ENCODE measurements at regions not wholly inside any gene's neighbourhood (a gene's known extent, or its start where the extent isn't known, plus 50 kb on each side); places are given as distances from the start of the nearest gene placed in this dataset.

DNA sequence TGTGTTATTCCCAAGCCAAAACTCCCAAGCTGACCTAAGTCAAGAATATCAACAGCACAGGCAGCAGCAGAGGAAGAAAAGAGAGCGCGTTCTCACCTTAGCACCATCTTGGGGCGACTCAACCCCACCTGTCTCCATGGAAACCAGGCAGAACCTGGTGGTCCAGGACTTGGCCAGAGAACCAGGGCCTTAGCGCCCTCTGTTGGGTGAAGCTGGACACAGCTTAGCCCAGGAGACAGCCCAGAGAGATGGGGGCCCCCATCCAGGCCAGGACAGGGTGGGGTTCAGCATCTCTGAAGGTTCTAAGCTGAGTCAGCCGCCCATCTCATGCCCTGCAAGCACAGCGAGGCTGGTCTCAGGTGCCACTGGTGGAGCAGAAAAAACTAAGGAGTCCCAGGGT is 60.1 kb upstream of the TMEM132E start:
- Mint-ChIP-seq H3K4me3 (ENCODE audit: low read depth, unreplicated experiment) (no peak overlapping the region), H3K9me3 (ENCODE audit: low read depth, unreplicated experiment) (no peaks in the 10 kb centered on the region), H3K4me1 (ENCODE audit: low read depth, unreplicated experiment) (no peaks in the 10 kb centered on the region), H3K27ac (ENCODE audit: unreplicated experiment) (no peak overlapping the region), H3K27me3 (ENCODE audit: unreplicated experiment) (peaks cover 43% of the 10 kb centered on the region), H3K36me3 (ENCODE audit: insufficient read depth, unreplicated experiment) (no peaks in the 10 kb centered on the region)
- CTCF ChIA-PET: interaction anchor here (0.6 kb wide), 3 partner anchors 9 to 289 kb away, joined by 3 to 4 read pairs (median 3); no protein-coding TSS in a partner anchor
- intact Hi-C loops (cut with micrococcal nuclease; ENCODE audit: unreplicated experiment): loop anchor here (5.0 kb wide), 1 partner anchor 97 kb away; no protein-coding TSS in a partner anchor
- BruUV-seq (replicated peaks): no TSS peak
- TF ChIP-seq, protein P1, sequence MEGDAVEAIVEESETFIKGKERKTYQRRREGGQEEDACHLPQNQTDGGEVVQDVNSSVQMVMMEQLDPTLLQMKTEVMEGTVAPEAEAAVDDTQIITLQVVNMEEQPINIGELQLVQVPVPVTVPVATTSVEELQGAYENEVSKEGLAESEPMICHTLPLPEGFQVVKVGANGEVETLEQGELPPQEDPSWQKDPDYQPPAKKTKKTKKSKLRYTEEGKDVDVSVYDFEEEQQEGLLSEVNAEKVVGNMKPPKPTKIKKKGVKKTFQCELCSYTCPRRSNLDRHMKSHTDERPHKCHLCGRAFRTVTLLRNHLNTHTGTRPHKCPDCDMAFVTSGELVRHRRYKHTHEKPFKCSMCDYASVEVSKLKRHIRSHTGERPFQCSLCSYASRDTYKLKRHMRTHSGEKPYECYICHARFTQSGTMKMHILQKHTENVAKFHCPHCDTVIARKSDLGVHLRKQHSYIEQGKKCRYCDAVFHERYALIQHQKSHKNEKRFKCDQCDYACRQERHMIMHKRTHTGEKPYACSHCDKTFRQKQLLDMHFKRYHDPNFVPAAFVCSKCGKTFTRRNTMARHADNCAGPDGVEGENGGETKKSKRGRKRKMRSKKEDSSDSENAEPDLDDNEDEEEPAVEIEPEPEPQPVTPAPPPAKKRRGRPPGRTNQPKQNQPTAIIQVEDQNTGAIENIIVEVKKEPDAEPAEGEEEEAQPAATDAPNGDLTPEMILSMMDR (IDR thresholded peaks at IDR 0.05; ENCODE audit: unreplicated experiment): peak; percentile 37
- DNase-seq: peak; percentile 20

DNA sequence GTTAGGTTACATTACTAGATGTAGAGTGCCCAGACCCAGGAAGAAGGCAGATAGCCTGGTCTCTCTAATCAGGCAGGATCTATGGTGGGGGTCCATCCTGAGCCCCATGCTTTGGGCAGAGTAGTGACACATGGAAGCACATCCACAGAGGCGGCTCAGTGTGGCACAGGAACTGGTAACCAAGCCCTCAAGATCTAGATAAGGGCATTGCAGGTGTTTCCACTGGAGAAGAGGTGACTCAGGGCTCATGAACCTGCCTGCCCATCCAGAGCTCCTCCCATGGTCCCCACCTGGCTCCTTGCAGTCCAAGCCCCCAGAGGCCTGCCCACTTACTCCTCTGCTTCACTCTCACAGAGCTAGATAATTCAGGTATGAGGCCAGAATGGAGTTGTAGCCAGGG is 62.0 kb upstream of the TMEM132E start:
- Mint-ChIP-seq H3K9me3 (ENCODE audit: low read depth, unreplicated experiment) (no peaks in the 10 kb centered on the region), H3K27ac (ENCODE audit: unreplicated experiment) (no peak overlapping the region), H3K36me3 (ENCODE audit: insufficient read depth, unreplicated experiment) (no peaks in the 10 kb centered on the region), H3K4me3 (ENCODE audit: low read depth, unreplicated experiment) (no peak overlapping the region), H3K4me1 (ENCODE audit: low read depth, unreplicated experiment) (no peaks in the 10 kb centered on the region), H3K27me3 (ENCODE audit: unreplicated experiment) (peaks cover 61% of the 10 kb centered on the region)
- no peak for DNase-seq
- BruUV-seq (replicated peaks): no TSS peak
- CTCF ChIA-PET: no interaction called here
- TF ChIP-seq, protein P1 (IDR thresholded peaks at IDR 0.05; ENCODE audit: unreplicated experiment): no peak
- intact Hi-C loops (cut with micrococcal nuclease; ENCODE audit: unreplicated experiment): loop anchor here (5.0 kb wide), 1 partner anchor 95 kb away; no protein-coding TSS in a partner anchor

DNA sequence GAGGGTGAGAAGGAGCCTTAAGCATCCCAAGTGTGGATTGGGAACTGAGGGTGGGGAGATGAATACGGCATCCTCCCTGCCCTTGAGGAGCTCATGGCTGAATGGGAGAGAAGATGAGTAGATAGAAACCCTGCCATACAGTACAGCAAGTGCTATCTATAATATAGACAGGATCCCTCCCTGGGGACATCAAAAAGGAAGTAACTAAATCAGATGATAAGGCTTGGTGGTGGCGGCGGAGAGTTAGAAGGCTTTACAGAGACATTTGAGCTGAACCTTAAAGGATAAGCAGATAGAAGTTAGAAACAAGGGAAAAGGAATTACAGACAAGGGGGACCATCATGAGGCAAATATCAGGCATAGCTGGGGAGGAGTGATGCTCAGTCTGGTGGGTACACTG is 67.5 kb upstream of the TMEM132E start:
- CTCF ChIA-PET: no interaction called here
- BruUV-seq (replicated peaks): no TSS peak
- no peaks in the 10 kb centered on the region for H3K9me3 Mint-ChIP-seq (ENCODE audit: low read depth, unreplicated experiment)
- TF ChIP-seq, protein P1 (IDR thresholded peaks at IDR 0.05; ENCODE audit: unreplicated experiment): no peak
- H3K27me3 Mint-ChIP-seq (ENCODE audit: unreplicated experiment): peaks cover 98% of the 10 kb centered on the region
- no peak for DNase-seq
- intact Hi-C loops (cut with micrococcal nuclease; ENCODE audit: unreplicated experiment): no loop called here
- H3K27ac Mint-ChIP-seq (ENCODE audit: unreplicated experiment): no peak overlapping the region
- no peaks in the 10 kb centered on the region for H3K36me3 Mint-ChIP-seq (ENCODE audit: insufficient read depth, unreplicated experiment)
- no peak overlapping the region for H3K4me3 Mint-ChIP-seq (ENCODE audit: low read depth, unreplicated experiment)
- H3K4me1 Mint-ChIP-seq (ENCODE audit: low read depth, unreplicated experiment): no peaks in the 10 kb centered on the region

DNA sequence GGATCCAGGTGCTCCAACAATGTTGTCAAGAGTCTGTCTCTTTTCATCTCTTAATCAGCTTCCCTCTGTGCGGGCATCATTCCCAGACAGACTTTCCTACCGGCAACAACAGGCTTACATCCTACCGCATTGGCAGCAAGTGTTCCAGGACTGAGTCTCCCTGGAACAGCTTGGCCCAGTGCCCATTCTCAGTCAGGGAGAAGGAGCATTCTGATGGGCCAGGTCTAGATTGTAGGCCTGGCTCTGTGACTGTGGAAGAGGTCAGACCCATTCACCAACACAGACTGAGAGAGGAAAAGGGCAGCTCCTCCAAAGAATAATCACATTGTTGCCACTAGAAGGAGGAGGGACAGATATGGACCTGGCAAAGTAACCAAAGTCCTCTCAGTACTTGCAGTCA is 68.1 kb upstream of the TMEM132E start:
- TF ChIP-seq, protein P1 (IDR thresholded peaks at IDR 0.05; ENCODE audit: unreplicated experiment): no peak
- Mint-ChIP-seq H3K27me3 (ENCODE audit: unreplicated experiment) (peaks cover 98% of the 10 kb centered on the region), H3K4me1 (ENCODE audit: low read depth, unreplicated experiment) (no peaks in the 10 kb centered on the region), H3K4me3 (ENCODE audit: low read depth, unreplicated experiment) (no peak overlapping the region), H3K9me3 (ENCODE audit: low read depth, unreplicated experiment) (no peaks in the 10 kb centered on the region), H3K27ac (ENCODE audit: unreplicated experiment) (no peak overlapping the region), H3K36me3 (ENCODE audit: insufficient read depth, unreplicated experiment) (no peaks in the 10 kb centered on the region)
- no TSS peak for BruUV-seq (replicated peaks)
- intact Hi-C loops (cut with micrococcal nuclease; ENCODE audit: unreplicated experiment): no loop called here
- CTCF ChIA-PET: no interaction called here
- DNase-seq: no peak
